Adrenal gland (tissue), 9 donors: ENCODE measurements at regions not wholly inside any gene's neighbourhood (a gene's known extent, or its start where the extent isn't known, plus 50 kb on each side); places are given as distances from the start of the nearest gene placed in this dataset.
"Not testable (repeated sequence)": the region's sequence is repeated elsewhere in the genome, so short reads cannot be mapped to it uniquely, and the experiment has no call there.

Experiments used
- DNase-seq, 7 donors: peaks; one replicate each; pipeline ENCODE4 v3.0.0-alpha.2; 2019 to 2020
- H3K27ac ChIP-seq, 5 donors: fragments of 200-600 bp; sonication (generic) in 4 of 5; 1 replicate in 3 of 5; 2 replicates in 2 of 5; pipeline versions ENCODE4 v1.5.1 to v1.8.0; 2016 to 2020; ENCODE audit warnings: mild to moderate bottlenecking in 1 of 5
- H3K27me3 ChIP-seq: fragments of 200-600 bp; 2 replicates; pipeline ENCODE4 v1.8.0; 2021
- H3K36me3 ChIP-seq, 2 donors: fragments of 200-600 bp; replicated peaks in 1 of 2; 1 replicate in 1 of 2; 2 replicates in 1 of 2; pipeline versions ENCODE4 v1.5.1 to v1.8.0; 2018 to 2022
- H3K4me1 ChIP-seq, 2 donors: fragments of 200-600 bp; replicated peaks in 1 of 2; 1 replicate in 1 of 2; 2 replicates in 1 of 2; pipeline versions ENCODE4 v1.5.1 to v1.8.0; 2018 to 2021
- H3K4me3 ChIP-seq, 4 donors: fragments of 200-600 bp; sonication (generic) in 3 of 4; one replicate each; pipeline ENCODE4 v1.5.1; 2016 to 2018
- H3K9me3 ChIP-seq, 3 donors: fragments of 200-600 bp; sonication (generic) in 1 of 3; replicated peaks in 1 of 3; 1 replicate in 2 of 3; 2 replicates in 1 of 3; pipeline versions ENCODE4 v1.5.1 to v1.8.0; 2016 to 2021
- CTCF ChIP-seq, 6 experiments: fragments of 450-650 bp in 4 of 6; fragments of 200-600 bp in 2 of 6; sonication (generic) in 1 of 6; IDR thresholded peaks; 1 replicate in 5 of 6; 2 replicates in 1 of 6; pipeline versions ENCODE4 v1.5.1 to v1.8.0; 2016 to 2021; ENCODE audit warnings: antibody characterized with exemption in 6 of 6, mild to moderate bottlenecking in 2 of 6, moderate library complexity in 1 of 6
- POLR2A ChIP-seq, 2 donors: fragments of 450-650 bp; IDR thresholded peaks; one replicate each; pipeline ENCODE4 v1.6.1; 2017; ENCODE audit warnings: antibody characterized with exemption in 2 of 2, mild to moderate bottlenecking in 2 of 2, moderate library complexity in 1 of 2
- WGBS, 4 donors: extraction: QIAGEN DNeasy Blood & Tissue Kit in 2 of 4; methylation state at CpG; one replicate each; pipeline versions ENCODE4 v1.1.5 to v1.1.7; 2013 to 2017; 5-methylcytosine and 5-hydroxymethylcytosine counted together
- intact Hi-C, 2 donors: fragments of 100-400 bp; cut with DNase I; formaldehyde crosslinking; loops; one replicate each; pipeline versions ENCODE4 v1.14.1 to v1.15.0; 2022 to 2023
- donor health status: healthy with polysubstance abuse.
- donor health status: Bipolar disorder and iron deficiency.
- donor health status: DM: yes; HTN: yes; CAD: no.
- donor health status: DM: no; HTN: no; CAD: no.
- donor health status: DM: no; HTN: no; CAD: no.

- intact Hi-C loops = no loop called here
- no peaks in the 10 kb centered on the region for H3K9me3 ChIP-seq
- no peak overlapping the region for H3K27ac ChIP-seq
- no peaks in the 10 kb centered on the region for H3K4me1 ChIP-seq
- 84 to 92% (median 88%) methylated on average over 5 of the region's 5 CpGs for WGBS, 4 donors
- no peak for DNase-seq
- H3K4me3 ChIP-seq = no peak overlapping the region
- H3K36me3 ChIP-seq = no peaks in the 10 kb centered on the region
- TF ChIP-seq POLR2A (IDR thresholded peaks at IDR 0.05) = no peak
- TF ChIP-seq CTCF (IDR thresholded peaks at IDR 0.05) = no peak
- no peaks in the 10 kb centered on the region for H3K27me3 ChIP-seq
These were observed 351.6 kb upstream of the ZFHX3 start for GRCh38 chr16:73399486-73399885.

GRCh38 chr16:73398604-73399003 is 350.7 kb upstream of the ZFHX3 start:
- H3K4me3 ChIP-seq, intact Hi-C loops, H3K27ac ChIP-seq, H3K9me3 ChIP-seq, H3K36me3 ChIP-seq, H3K27me3 ChIP-seq, DNase-seq, H3K4me1 ChIP-seq: not testable (repeated sequence)
- 83 to 97% (median 94%) methylated on average over 1 of the region's 1 CpG for WGBS, 4 donors

- 73 to 91% (median 77%) methylated on average over 3 of the region's 3 CpGs for WGBS, 4 donors
- TF ChIP-seq CTCF (IDR thresholded peaks at IDR 0.05) = no peak
- TF ChIP-seq POLR2A (IDR thresholded peaks at IDR 0.05) = no peak
- no peaks in the 10 kb centered on the region for H3K9me3 ChIP-seq
- no peak overlapping the region for H3K27ac ChIP-seq
- no peaks in the 10 kb centered on the region for H3K4me1 ChIP-seq
- DNase-seq = no peak
- H3K36me3 ChIP-seq = no peaks in the 10 kb centered on the region
- intact Hi-C loops = no loop called here
- no peaks in the 10 kb centered on the region for H3K27me3 ChIP-seq
- no peak overlapping the region for H3K4me3 ChIP-seq
These were observed 348.6 kb upstream of the ZFHX3 start for GRCh38 chr16:73396556-73396955.

- Histone ChIP-seq H3K27ac (no peak overlapping the region), H3K4me3 (no peak overlapping the region), H3K36me3 (no peaks in the 10 kb centered on the region), H3K9me3 (no peaks in the 10 kb centered on the region), H3K4me1 (no peaks in the 10 kb centered on the region), H3K27me3 (no peaks in the 10 kb centered on the region)
- no peak for DNase-seq
- TF ChIP-seq POLR2A (IDR thresholded peaks at IDR 0.05) (no peak), CTCF (IDR thresholded peaks at IDR 0.05) (no peak)
- 90 to 93% (median 92%) methylated on average over 4 to 6 of the region's 6 CpGs for WGBS, 4 donors
- intact Hi-C loops = no loop called here
These were observed 343.0 kb upstream of the ZFHX3 start for GRCh38 chr16:73390936-73391335.

GRCh38 chr16:73390491-73390890 is 342.6 kb upstream of the ZFHX3 start:
- H3K4me3 ChIP-seq = no peak overlapping the region
- no peak overlapping the region for H3K27ac ChIP-seq
- no peaks in the 10 kb centered on the region for H3K4me1 ChIP-seq
- TF ChIP-seq POLR2A (IDR thresholded peaks at IDR 0.05) (no peak), CTCF (IDR thresholded peaks at IDR 0.05) (no peak)
- no peak for DNase-seq
- whole genome bisulfite sequencing, 4 donors = 94 to 97% (median 94%) methylated on average over 5 of the region's 5 CpGs
- H3K27me3 ChIP-seq = no peaks in the 10 kb centered on the region
- H3K9me3 ChIP-seq = no peaks in the 10 kb centered on the region
- H3K36me3 ChIP-seq = no peaks in the 10 kb centered on the region
- intact Hi-C loops = no loop called here
